Cardiac muscle cell (in vitro differentiated cells and primary cell): ENCODE measurements at regions not wholly inside any gene's neighbourhood (a gene's known extent, or its start where the extent isn't known, plus 50 kb on each side); places are given as distances from the start of the nearest gene placed in this dataset.
A peak's percentile ranks its signal among the peaks of the same experiment; 100 is the strongest.

Source experiments
- DNase-seq, 2 donors: peaks; one replicate each; pipeline versions ENCODE4 v3.0.0 to v3.0.0-alpha.2; 2010 to 2017; ENCODE audit warnings: low read depth in 1 of 2, low spot score in 1 of 2
- H3K27ac ChIP-seq: fragments of 200-600 bp; sonication (generic); 2 replicates; pipeline ENCODE4 v1.5.1; 2016
- H3K27me3 ChIP-seq: fragments of 200-600 bp; sonication (generic); 2 replicates; pipeline ENCODE4 v1.6.0; 2016; ENCODE audit warnings: control low read depth
- H3K36me3 ChIP-seq: fragments of 200-600 bp; sonication (generic); 2 replicates; pipeline ENCODE4 v1.5.1; 2016; ENCODE audit warnings: control low read depth
- H3K4me1 ChIP-seq: fragments of 200-600 bp; sonication (generic); 2 replicates; pipeline ENCODE4 v1.8.1; 2017; ENCODE audit warnings: low read depth, mild to moderate bottlenecking, mixed run types
- H3K4me3 ChIP-seq: fragments of 200-600 bp; sonication (generic); 2 replicates; pipeline ENCODE4 v1.5.1; 2016; ENCODE audit warnings: mild to moderate bottlenecking
- H3K9me3 ChIP-seq: fragments of 200-600 bp; sonication (generic); 2 replicates; pipeline ENCODE4 v1.5.1; 2017; ENCODE audit warnings: low read depth, mild to moderate bottlenecking, control low read depth
- CTCF ChIP-seq: IDR thresholded peaks from 2 replicates; pipeline ENCODE4 v1.5.1; 2012; ENCODE audit warnings: low read depth, mild to moderate bottlenecking, low read length

GRCh38 chr10:83909001-83909400, 230.3 kb upstream of the GHITM start:
- Histone ChIP-seq H3K4me1 (no peaks in the 10 kb centered on the region), H3K27ac (no peak overlapping the region), H3K27me3 (no peaks in the 10 kb centered on the region), H3K36me3 (no peaks in the 10 kb centered on the region), H3K4me3 (no peak overlapping the region), H3K9me3 (no peaks in the 10 kb centered on the region)
- no peak for TF ChIP-seq CTCF
- DNase-seq: no peak

- H3K4me1 ChIP-seq: no peaks in the 10 kb centered on the region
- DNase-seq: no peak
These were observed 223.5 kb upstream of the GHITM start for GRCh38 chr10:83915801-83916200.

GRCh38 chr10:83917537-83918506, 221.5 kb upstream of the GHITM start:
- H3K36me3 ChIP-seq: no peaks in the 10 kb centered on the region
- no peaks in the 10 kb centered on the region for H3K27me3 ChIP-seq
- DNase-seq: peak; percentile 13
- no peak overlapping the region for H3K4me3 ChIP-seq
- peak; percentile 27 for TF ChIP-seq CTCF
- no peaks in the 10 kb centered on the region for H3K9me3 ChIP-seq
- no peaks in the 10 kb centered on the region for H3K4me1 ChIP-seq
- no peak overlapping the region for H3K27ac ChIP-seq

More at GRCh38 chr10:83915801-83916200, 223.5 kb upstream of the GHITM start:
- Histone ChIP-seq H3K27me3 (no peaks in the 10 kb centered on the region), H3K27ac (no peak overlapping the region), H3K36me3 (no peaks in the 10 kb centered on the region), H3K9me3 (no peaks in the 10 kb centered on the region), H3K4me3 (no peak overlapping the region)
- no peak for TF ChIP-seq CTCF

GRCh38 chr10:83919187-83919586, 220.1 kb upstream of the GHITM start:
- Histone ChIP-seq H3K4me3 (no peak overlapping the region), H3K9me3 (no peaks in the 10 kb centered on the region), H3K36me3 (no peaks in the 10 kb centered on the region), H3K4me1 (no peaks in the 10 kb centered on the region), H3K27ac (no peak overlapping the region), H3K27me3 (no peaks in the 10 kb centered on the region)
- TF ChIP-seq CTCF: no peak
- no peak for DNase-seq

- H3K27ac ChIP-seq: no peak overlapping the region
- no peaks in the 10 kb centered on the region for H3K27me3 ChIP-seq
- DNase-seq: no peak
- no peaks in the 10 kb centered on the region for H3K4me1 ChIP-seq
- no peaks in the 10 kb centered on the region for H3K36me3 ChIP-seq
- no peaks in the 10 kb centered on the region for H3K9me3 ChIP-seq
- TF ChIP-seq CTCF: no peak
- H3K4me3 ChIP-seq: no peak overlapping the region
These were observed 217.1 kb upstream of the GHITM start for GRCh38 chr10:83921984-83922860.
